AG04450 (cell line): ENCODE measurements at regions not wholly inside any gene's neighbourhood (a gene's known extent, or its start where the extent isn't known, plus 50 kb on each side); places are given as distances from the start of the nearest gene placed in this dataset.

Experiments
- CTCF ChIA-PET: fragments of 300-600, 350-600 bp; formaldehyde crosslinking; extraction: SDS; loops from one replicate; lab custom pipeline; 2022; ENCODE audit warnings: antibody characterized with exemption, inconsistent platforms; lab: Charles Lee
- POLR2A ChIA-PET: fragments of 350-600 bp; formaldehyde crosslinking; extraction: SDS; loops from one replicate; lab custom pipeline; 2021; ENCODE audit warnings: antibody characterized with exemption, inconsistent platforms; lab: Yijun Ruan, JAX
- DNase-seq: peaks from one replicate; pipeline ENCODE4 v3.0.0-alpha.2; 2011; ENCODE audit warnings: low read depth, low spot score
- H3K27ac ChIP-seq: one replicate; pipeline ENCODE4 v1.5.1; 2012; ENCODE audit warnings: low read depth, low read length, control low read depth
- H3K27me3 ChIP-seq: one replicate; pipeline ENCODE4 v1.6.0; 2012; ENCODE audit warnings: low read length; ENCODE audit not compliant: control insufficient read depth, insufficient read depth
- H3K4me3 ChIP-seq: 2 replicates; pipeline ENCODE4 v1.5.1; 2011; ENCODE audit warnings: mild to moderate bottlenecking, low read depth, low read length, control low read depth
- H3K9me3 ChIP-seq: 2 replicates; pipeline ENCODE4 v1.5.1; 2012; ENCODE audit warnings: low read length; ENCODE audit not compliant: control insufficient read depth, insufficient read depth
- CTCF ChIP-seq: IDR thresholded peaks from 2 replicates; pipeline ENCODE4 v1.5.1; 2011; ENCODE audit warnings: low read depth, low read length, control low read depth, inconsistent platforms

- POLR2A ChIA-PET = no interaction called here
- H3K27ac ChIP-seq = no peak overlapping the region
- no peak overlapping the region for H3K4me3 ChIP-seq
- DNase-seq = no peak
- no peaks in the 10 kb centered on the region for H3K27me3 ChIP-seq
- CTCF ChIA-PET = interaction anchor here (4.1 kb wide), 1 partner anchor 12 kb away, joined by 20 read pairs; no protein-coding TSS in a partner anchor
- H3K9me3 ChIP-seq = no peaks in the 10 kb centered on the region
- no peak for TF ChIP-seq CTCF
Observed at GRCh38 chr20:22703843-22704242, 119.5 kb upstream of the FOXA2 start.

GRCh38 chr20:22711971-22712755 lies 127.8 kb upstream of the FOXA2 start:
- no peak for DNase-seq
- CTCF ChIA-PET = no interaction called here
- H3K27ac ChIP-seq = no peak overlapping the region
- H3K27me3 ChIP-seq = no peaks in the 10 kb centered on the region
- TF ChIP-seq CTCF = no peak
- POLR2A ChIA-PET = no interaction called here
- no peak overlapping the region for H3K4me3 ChIP-seq
- H3K9me3 ChIP-seq = no peaks in the 10 kb centered on the region

GRCh38 chr20:22716821-22717351 lies 132.5 kb upstream of the FOXA2 start:
- no peak for TF ChIP-seq CTCF
- Histone ChIP-seq H3K27me3 (no peaks in the 10 kb centered on the region), H3K9me3 (no peaks in the 10 kb centered on the region), H3K27ac (no peak overlapping the region), H3K4me3 (no peak overlapping the region)
- DNase-seq = no peak
- ChIA-PET POLR2A (no interaction called here), CTCF (interaction anchor here (3.6 kb wide), 1 partner anchor 24 kb away, joined by 17 read pairs; no protein-coding TSS in a partner anchor)

- H3K27me3 ChIP-seq = no peaks in the 10 kb centered on the region
- TF ChIP-seq CTCF = no peak
- no peaks in the 10 kb centered on the region for H3K9me3 ChIP-seq
- CTCF ChIA-PET = interaction anchor here (0.8 to 3.6 kb wide), 3 partner anchors 25 to 622 kb away, joined by 4 to 17 read pairs (median 5); no protein-coding TSS in a partner anchor
- no peak overlapping the region for H3K4me3 ChIP-seq
- DNase-seq = no peak
- POLR2A ChIA-PET = no interaction called here
- no peak overlapping the region for H3K27ac ChIP-seq
Observed at GRCh38 chr20:22717466-22717865, 133.1 kb upstream of the FOXA2 start.

GRCh38 chr20:22719167-22719591 lies 134.8 kb upstream of the FOXA2 start:
- CTCF ChIA-PET = interaction anchor here (3.6 kb wide), 1 partner anchor 27 kb away, joined by 17 read pairs; no protein-coding TSS in a partner anchor
- no peak overlapping the region for H3K4me3 ChIP-seq
- TF ChIP-seq CTCF = no peak
- POLR2A ChIA-PET = no interaction called here
- H3K27me3 ChIP-seq = no peaks in the 10 kb centered on the region
- no peak overlapping the region for H3K27ac ChIP-seq
- no peaks in the 10 kb centered on the region for H3K9me3 ChIP-seq
- no peak for DNase-seq
